ENCODE measurements at regions not wholly inside any gene's neighbourhood (a gene's known extent, or its start where the extent isn't known, plus 50 kb on each side); places are given as distances from the start of the nearest gene placed in this dataset.

GRCh38 chr9:32866273-32866672 lies 82.9 kb downstream of the TMEM215 start:
- TF ChIP-seq EZH2 (IDR thresholded peaks at IDR 0.05; ENCODE audit: insufficient read depth, poor library complexity, severe bottlenecking) (no peak), EZH2phosphoT487 (IDR thresholded peaks at IDR 0.05; ENCODE audit: insufficient read depth, low read depth) (no peak)
